ENCODE measurements at regions not wholly inside any gene's neighbourhood (a gene's known extent, or its start where the extent isn't known, plus 50 kb on each side); places are given as distances from the start of the nearest gene placed in this dataset.
A peak's percentile ranks its signal among the peaks of the same experiment; 100 is the strongest.
"Not testable (repeated sequence)": the region's sequence is repeated elsewhere in the genome, so short reads cannot be mapped to it uniquely, and the experiment has no call there.

DNA sequence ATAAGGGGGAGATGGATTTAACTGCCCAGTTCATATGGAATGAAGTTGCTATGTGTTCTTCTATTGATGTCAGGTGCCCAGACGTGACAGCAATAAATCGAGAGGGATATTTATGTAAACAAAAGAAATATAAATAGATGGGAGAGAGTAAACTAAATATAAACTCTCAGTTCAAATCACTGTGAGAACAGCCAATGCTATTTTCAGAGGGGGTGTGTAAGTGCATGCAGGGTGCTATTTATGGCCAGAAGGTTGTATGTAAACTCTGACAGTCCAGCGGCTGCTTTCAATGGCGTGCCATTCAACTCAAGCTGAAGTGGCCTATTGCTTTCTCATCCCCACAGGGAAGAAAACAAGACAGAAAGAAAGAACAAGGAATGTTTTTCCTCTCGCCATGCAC, 127.2 kb downstream of the KCNA5 start:
- Histone ChIP-seq H3K27me3 (no peaks in the 10 kb centered on the region), H3K4me3 (no peak overlapping the region), H3K9me3 (no peaks in the 10 kb centered on the region), H3K4me1 (no peaks in the 10 kb centered on the region), H3K27ac (no peak overlapping the region), H3K36me3 (ENCODE audit: low read depth, missing control alignments) (no peaks in the 10 kb centered on the region)
- TF ChIP-seq, protein P1, sequence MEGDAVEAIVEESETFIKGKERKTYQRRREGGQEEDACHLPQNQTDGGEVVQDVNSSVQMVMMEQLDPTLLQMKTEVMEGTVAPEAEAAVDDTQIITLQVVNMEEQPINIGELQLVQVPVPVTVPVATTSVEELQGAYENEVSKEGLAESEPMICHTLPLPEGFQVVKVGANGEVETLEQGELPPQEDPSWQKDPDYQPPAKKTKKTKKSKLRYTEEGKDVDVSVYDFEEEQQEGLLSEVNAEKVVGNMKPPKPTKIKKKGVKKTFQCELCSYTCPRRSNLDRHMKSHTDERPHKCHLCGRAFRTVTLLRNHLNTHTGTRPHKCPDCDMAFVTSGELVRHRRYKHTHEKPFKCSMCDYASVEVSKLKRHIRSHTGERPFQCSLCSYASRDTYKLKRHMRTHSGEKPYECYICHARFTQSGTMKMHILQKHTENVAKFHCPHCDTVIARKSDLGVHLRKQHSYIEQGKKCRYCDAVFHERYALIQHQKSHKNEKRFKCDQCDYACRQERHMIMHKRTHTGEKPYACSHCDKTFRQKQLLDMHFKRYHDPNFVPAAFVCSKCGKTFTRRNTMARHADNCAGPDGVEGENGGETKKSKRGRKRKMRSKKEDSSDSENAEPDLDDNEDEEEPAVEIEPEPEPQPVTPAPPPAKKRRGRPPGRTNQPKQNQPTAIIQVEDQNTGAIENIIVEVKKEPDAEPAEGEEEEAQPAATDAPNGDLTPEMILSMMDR (IDR thresholded peaks at IDR 0.05), result no peak
- TF ChIP-seq POLR2A (IDR thresholded peaks at IDR 0.05), result no peak
- DNase-seq, result no peak
- WGBS, 2 donors, result 66 to 77% methylated on average over 5 of the region's 5 CpGs
- intact Hi-C loops (cut with DNase I; ENCODE audit: low total_unique reads), result no loop called here

DNA sequence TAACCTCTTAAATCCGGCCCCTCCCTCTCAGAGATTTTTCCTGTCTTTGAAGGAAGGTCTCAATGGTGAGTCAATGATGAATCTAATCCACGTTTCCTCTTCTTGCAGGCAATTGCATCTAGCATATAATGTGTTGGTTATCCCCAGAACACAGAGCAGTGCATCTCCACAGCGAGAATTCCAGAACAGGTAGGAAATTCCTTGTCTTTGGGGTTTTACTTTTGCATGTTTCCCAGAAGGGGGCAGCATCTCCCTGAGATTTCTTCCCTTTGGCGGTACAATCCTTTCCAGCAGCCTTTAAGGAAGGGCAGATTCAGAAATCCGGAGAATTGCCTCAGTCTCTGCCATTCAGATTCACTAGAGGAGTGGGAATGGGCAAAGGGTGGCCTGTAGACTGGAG, 128.0 kb downstream of the KCNA5 start:
- WGBS, 2 donors, result 40 to 44% methylated on average over 5 of the region's 5 CpGs
- intact Hi-C loops (cut with DNase I; ENCODE audit: low total_unique reads), result no loop called here
- H3K27ac ChIP-seq, result no peak overlapping the region
- DNase-seq, result peak; percentile 20
- no peak for TF ChIP-seq POLR2A (IDR thresholded peaks at IDR 0.05)
- TF ChIP-seq, protein P1 (IDR thresholded peaks at IDR 0.05), result peak in 2 of 3 experiments; percentile 45 to 52
- no peaks in the 10 kb centered on the region for H3K36me3 ChIP-seq (ENCODE audit: low read depth, missing control alignments)
- no peak overlapping the region for H3K4me3 ChIP-seq
- H3K4me1 ChIP-seq, result no peaks in the 10 kb centered on the region
- H3K9me3 ChIP-seq, result no peaks in the 10 kb centered on the region
- no peaks in the 10 kb centered on the region for H3K27me3 ChIP-seq

DNA sequence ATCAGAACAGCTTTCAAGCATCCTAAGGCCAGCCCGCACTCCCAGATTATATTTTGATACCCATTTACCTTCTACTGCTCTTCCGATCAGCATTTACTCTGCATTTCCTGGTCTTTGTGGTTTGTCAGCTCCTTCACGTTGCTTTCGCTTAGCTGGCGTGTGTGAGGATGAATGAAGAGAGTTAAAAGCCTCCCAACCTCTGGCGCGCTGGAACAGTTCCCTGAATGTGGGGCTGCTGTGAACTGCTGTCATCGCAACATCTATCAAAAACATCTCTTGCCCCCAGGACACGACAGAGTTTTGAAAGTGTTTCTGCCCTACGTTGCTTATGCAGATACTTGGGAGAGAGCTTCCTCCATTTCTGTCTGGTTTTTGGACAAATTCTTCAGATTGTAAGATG, 129.2 kb downstream of the KCNA5 start:
- no peak for DNase-seq
- H3K4me1 ChIP-seq, result no peaks in the 10 kb centered on the region
- TF ChIP-seq POLR2A (IDR thresholded peaks at IDR 0.05), result no peak
- TF ChIP-seq, protein P1 (IDR thresholded peaks at IDR 0.05), result no peak
- no peaks in the 10 kb centered on the region for H3K27me3 ChIP-seq
- intact Hi-C loops (cut with DNase I; ENCODE audit: low total_unique reads), result no loop called here
- no peaks in the 10 kb centered on the region for H3K9me3 ChIP-seq
- no peak overlapping the region for H3K27ac ChIP-seq
- H3K36me3 ChIP-seq (ENCODE audit: low read depth, missing control alignments), result no peaks in the 10 kb centered on the region
- H3K4me3 ChIP-seq, result no peak overlapping the region
- 81 to 91% methylated on average over 10 of the region's 10 CpGs for WGBS, 2 donors

DNA sequence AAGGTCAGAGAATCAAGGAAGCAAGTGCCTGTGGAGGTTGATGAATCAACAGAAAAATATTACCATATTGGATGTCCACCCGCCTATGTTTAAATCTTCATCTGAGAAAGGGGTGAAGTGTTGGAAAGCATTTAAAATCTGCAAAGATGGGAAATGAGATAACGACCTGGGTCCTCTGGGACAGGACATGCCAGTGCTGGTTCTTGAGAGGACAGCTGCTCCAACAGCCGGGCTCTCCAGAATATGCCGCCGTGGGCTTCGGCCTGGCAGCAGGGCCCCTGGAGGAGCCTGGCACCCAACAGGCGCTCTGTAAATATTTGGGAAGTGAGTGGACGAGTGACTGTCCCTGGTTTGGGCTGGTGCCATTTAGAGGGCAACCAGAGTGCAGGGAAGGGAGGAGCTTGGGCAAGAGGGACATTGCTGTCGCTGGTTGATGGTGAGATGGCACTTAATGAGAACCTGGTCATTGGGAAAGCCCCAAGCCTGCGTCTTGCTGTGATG, 129.9 kb downstream of the KCNA5 start:
- H3K36me3 ChIP-seq (ENCODE audit: low read depth, missing control alignments), result no peaks in the 10 kb centered on the region
- H3K27ac ChIP-seq, result no peak overlapping the region
- H3K27me3 ChIP-seq, result no peaks in the 10 kb centered on the region
- no peaks in the 10 kb centered on the region for H3K9me3 ChIP-seq
- H3K4me1 ChIP-seq, result no peaks in the 10 kb centered on the region
- 82 to 92% methylated on average over 10 of the region's 10 CpGs for WGBS, 2 donors
- no peak overlapping the region for H3K4me3 ChIP-seq
- TF ChIP-seq POLR2A (IDR thresholded peaks at IDR 0.05), result no peak
- TF ChIP-seq, protein P1 (IDR thresholded peaks at IDR 0.05), result no peak
- intact Hi-C loops (cut with DNase I; ENCODE audit: low total_unique reads), result no loop called here
- no peak for DNase-seq

GRCh38 chr12:5175415-5175814, 131.7 kb downstream of the KCNA5 start:
- H3K9me3 ChIP-seq; DNase-seq; H3K27ac ChIP-seq; intact Hi-C loops (cut with DNase I; ENCODE audit: low total_unique reads); H3K36me3 ChIP-seq (ENCODE audit: low read depth, missing control alignments); H3K27me3 ChIP-seq; H3K4me3 ChIP-seq; H3K4me1 ChIP-seq: not testable (repeated sequence)
- WGBS, 2 donors, result 66 to 97% methylated on average over 2 of the region's 2 CpGs

All from testis (tissue), 2 donors.